SKM-1 treated with dmso at 0.1 percent for 144 hours (cell line): ENCODE measurements at regions not wholly inside any gene's neighbourhood (a gene's known extent, or its start where the extent isn't known, plus 50 kb on each side); places are given as distances from the start of the nearest gene placed in this dataset.
A peak's percentile ranks its signal among the peaks of the same experiment; 100 is the strongest.

ENCODE experiments used
- DNase-seq: peaks from one replicate; lab custom pipeline; 2025; ENCODE audit not compliant: unreplicated experiment; lab: John Stamatoyannopoulos, UW

DNA sequence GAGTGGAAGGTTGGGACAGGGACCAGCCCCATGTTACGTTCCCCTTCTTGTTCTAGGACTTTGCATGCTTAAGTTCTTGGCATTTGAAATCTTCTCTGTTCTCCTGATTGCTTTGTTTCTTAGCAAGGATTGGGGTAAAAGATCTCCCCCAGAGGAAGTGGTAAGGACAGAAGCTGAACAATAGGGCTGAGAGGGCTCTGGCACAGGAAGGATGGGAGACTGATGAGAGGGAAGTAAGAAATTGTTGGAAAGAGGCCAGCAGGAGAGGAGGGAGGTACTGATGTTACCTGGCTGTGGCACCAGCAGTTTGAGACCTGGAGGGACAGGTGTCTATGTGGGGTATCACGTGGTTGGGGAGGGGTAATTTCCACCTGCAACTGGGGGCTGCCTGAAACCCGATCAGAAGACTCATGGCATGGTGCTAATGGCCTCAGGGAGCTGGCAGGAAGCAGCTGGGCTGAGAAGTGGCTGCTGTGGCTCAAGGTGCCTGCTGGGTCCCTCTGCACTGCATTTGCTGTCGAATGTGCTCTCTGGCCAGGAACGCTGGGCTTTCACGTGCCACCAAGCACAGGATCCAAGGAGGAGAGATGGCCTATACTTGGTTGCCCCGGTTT lies 108.4 kb downstream of the LSM3 start:
- peak; percentile 19 for DNase-seq

DNA sequence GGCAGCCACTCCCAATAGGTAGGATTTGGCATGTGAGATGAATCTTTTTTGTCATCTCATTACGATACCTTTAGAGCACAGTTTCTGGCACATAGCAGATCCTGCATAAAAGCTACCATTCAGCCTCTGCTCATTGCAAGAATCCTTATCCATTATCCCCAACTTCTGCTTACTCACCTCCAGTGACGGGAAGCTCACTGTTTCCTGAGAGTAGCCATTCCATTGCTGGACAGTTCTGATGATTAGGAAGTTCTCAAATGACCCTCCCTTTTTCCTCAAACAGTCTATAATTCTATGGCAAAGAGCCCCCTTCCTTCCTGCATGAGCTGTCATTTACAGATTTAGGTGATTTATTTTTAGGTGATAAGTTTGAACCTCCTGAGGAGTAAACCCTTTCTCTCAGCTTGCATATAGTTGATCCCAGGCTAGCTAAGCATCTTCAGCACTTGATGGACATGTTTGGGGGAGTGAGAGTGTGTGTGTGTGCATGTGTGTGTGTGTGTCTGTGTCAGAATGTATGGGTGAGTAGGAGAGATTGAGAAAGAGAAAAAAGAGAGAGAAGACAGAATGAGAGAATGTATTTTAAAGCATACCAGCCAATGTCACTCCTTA lies 109.7 kb downstream of the LSM3 start:
- DNase-seq, result no peak

- no peak for DNase-seq
Measured at GRCh38 chr3:14288833-14289451, 110.3 kb downstream of the LSM3 start.

- DNase-seq, result no peak
Measured at GRCh38 chr3:14289590-14290461, 111.2 kb downstream of the LSM3 start.

DNA sequence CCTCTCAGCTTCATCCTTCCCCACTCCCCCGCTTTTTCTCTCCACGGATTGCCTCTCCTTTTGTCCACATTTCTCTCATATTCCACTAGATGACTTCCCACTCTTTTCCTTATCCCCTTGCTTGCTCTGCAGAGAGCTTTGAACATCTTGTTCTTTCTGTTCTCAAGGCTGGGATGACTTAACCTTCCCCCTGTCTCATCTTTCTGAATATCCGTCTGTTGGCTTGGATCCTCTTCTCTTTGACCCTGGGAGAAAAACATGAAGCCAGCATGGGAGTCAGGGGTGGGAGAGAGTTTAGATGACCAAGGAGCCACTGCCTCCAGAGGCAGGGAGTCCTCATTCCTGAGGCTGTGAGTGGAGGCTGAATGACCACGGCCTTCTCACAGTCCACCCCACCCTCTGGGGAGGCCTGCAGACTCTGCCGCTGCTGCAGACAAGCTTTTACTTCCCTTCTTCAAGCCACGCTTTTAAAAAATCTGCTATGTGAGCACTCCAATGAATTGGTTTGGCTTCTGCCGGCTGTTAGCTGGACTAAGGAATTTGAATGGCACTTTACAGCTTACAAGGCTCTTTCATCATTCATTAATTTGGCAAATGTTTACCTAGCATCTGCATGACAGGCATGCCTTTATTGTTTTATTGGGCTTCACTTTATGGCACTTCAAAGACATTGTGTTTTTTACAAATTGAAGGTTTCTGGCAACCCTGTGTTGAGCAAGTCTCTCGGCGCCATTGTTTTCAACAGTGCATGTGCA lies 111.6 kb upstream of the SLC6A6 start:
- DNase-seq, result no peak

GRCh38 chr3:14295037-14295436 lies 107.4 kb upstream of the SLC6A6 start:
- DNase-seq, result no peak

- DNase-seq, result no peak
Measured at GRCh38 chr3:14295801-14296200, 106.6 kb upstream of the SLC6A6 start.

DNA sequence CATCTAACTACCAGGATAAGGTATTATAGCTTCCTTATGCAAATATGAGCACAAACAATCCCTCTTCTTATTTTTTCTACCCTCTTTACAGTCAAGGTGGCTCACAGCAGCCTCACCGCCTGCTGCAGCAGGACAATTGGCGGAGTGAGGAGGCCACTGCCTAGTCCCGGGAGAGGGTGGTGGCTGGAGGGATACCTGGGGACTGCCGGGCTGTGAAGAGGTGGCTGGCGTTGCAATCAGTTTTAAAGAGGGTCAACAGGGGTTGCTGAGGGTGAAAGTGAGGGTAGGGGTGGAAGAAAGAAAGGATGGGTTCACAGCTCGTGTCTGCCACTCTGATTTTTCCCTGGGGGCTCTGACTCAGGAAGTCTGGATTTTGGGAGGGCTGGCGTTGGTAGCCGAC lies 105.1 kb upstream of the SLC6A6 start:
- no peak for DNase-seq

GRCh38 chr3:14297784-14298236 lies 104.6 kb upstream of the SLC6A6 start:
- no peak for DNase-seq

- no peak for DNase-seq
Measured at GRCh38 chr3:14298442-14298841, 104.0 kb upstream of the SLC6A6 start.

GRCh38 chr3:14298991-14299555 lies 103.3 kb upstream of the SLC6A6 start:
- DNase-seq, result no peak

DNA sequence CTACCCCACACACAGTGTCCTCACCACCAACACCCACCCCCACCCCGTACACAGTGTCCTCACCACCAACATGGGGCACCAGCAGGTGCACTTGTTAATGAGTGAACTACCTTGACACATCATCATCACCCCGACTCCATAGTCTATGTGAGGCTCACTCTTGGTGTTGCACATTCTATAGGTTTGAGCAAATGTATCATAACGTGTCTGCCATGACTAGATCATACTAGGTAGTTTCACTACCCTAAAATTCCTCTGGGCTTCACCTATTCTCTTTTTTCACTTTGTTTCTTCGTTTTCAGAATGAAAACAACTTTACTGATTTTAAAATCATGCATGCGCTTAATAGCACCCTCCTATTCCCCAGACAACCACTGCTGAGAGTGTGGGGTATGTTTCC lies 102.6 kb upstream of the SLC6A6 start:
- no peak for DNase-seq

DNA sequence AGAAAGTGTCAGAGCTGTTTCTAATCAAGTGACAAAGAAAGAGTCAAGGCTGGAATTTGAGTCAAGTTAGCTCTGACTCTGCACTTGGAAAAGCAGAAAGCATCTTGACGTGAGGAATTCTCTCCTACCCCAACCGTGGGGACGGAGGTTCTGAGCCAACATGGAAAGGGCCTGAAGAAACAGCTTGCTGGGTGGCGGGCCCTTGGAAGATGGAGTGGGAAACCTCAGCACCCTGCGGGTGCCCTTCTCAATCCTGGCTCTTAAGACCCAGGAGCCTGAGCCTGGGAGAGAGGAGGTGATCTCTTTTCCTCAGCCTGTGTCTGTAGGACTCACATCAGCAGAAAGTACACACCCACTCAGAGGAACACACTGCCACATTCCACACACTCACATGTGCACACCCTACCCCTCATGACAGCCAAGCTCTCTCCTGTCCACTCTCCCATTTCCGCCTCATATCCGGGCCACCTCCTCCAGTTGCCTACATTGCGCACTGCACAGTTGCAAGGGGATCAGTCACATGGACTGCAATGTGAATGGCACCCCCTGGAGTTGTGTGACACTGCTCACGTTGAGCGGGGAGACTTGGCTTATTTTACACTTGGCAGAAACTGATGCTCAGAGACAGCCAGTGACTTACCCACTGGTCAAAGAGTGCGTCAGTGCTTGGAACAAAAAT lies 101.5 kb upstream of the SLC6A6 start:
- no peak for DNase-seq

DNA sequence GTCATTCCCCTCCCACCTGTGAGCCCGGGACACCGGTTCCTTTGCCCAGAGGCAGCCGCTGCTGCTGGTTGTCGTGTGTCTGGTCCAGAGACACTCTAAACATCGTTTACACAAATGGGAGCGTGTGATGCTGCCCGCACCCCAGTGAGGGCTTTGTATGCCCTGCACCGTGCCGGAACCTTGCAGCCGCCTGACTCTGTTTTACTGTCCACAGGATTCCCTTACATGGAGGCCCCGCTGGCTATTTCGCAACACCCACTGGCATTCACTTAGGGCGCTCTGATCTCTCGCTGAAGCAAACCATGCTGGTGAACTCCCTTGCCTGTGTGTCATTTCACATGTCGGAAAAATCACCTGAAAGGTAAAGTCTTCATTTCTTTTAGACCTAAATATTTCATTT lies 100.8 kb upstream of the SLC6A6 start:
- no peak for DNase-seq

- DNase-seq, result no peak
Measured at GRCh38 chr3:14303336-14304100, 98.9 kb upstream of the SLC6A6 start.

DNA sequence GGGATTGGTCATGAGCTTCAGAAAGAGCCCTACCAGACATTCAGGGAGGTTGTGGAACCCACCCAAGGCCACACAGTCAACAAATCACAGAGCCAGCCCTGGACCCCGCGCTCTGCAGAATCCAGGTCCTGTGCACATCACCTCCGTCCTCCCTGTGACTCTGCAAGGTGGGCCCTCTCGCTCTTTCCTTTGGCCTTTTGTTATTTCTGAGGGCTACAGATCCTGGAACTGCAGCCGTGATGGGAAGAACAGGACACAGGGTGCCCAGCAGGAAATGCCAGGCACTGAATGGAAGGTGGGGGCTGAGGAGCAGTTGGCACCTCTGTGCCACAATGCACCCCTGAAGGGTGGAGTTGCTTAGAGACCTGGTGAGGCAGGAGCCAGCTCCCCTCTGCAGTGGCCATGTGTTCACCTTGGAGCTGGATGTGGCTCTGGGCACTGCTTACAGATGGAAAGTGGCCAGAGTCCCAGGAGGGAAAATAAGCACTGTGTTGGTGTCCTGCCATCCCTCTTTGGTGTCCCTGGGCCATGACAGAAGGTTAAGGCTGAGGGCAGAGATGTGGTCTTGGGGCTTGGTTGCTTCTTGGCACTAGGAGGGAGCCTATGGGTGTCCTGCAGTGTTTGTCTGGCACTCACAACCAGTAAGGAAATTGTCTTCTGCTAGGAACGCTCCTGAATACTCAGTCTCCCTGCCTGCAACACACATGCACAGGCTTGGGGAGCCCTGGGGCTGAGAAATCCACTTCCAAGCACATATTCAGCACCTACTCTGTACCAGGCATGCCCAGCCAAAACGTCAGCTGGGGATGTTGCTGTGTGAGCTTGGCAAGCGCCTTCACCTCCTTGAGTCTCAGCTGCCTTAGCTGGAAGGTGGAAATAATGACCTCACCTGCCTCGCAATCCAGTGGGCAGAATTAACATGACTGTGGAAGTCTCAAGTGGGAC lies 98.0 kb upstream of the SLC6A6 start:
- no peak for DNase-seq

GRCh38 chr3:14305324-14305723 lies 97.1 kb upstream of the SLC6A6 start:
- DNase-seq, result no peak

- no peak for DNase-seq
Measured at GRCh38 chr3:14306142-14306541, 96.3 kb upstream of the SLC6A6 start.
